Smooth muscle cell (in vitro differentiated cells): ENCODE measurements at regions not wholly inside any gene's neighbourhood (a gene's known extent, or its start where the extent isn't known, plus 50 kb on each side); places are given as distances from the start of the nearest gene placed in this dataset.

Experiments used
- DNase-seq: peaks from one replicate; lab custom pipeline; 2025; ENCODE audit not compliant: unreplicated experiment; lab: John Stamatoyannopoulos, UW
- H2AFZ ChIP-seq: fragments of 200-600 bp; sonication (generic); 2 replicates; pipeline ENCODE4 v1.6.0; 2016; ENCODE audit warnings: antibody characterized with exemption, low read depth, mild to moderate bottlenecking
- H3F3A ChIP-seq: fragments of 200-600 bp; sonication (generic); 2 replicates; pipeline ENCODE4 v1.6.0; 2017; ENCODE audit warnings: antibody characterized with exemption, low read depth
- H3K27ac ChIP-seq: fragments of 200-600 bp; sonication (generic); 2 replicates; pipeline ENCODE4 v1.5.1; 2016; ENCODE audit warnings: low read depth, mild to moderate bottlenecking
- H3K27me3 ChIP-seq: fragments of 200-600 bp; sonication (generic); 2 replicates; pipeline ENCODE4 v1.6.1; 2016; ENCODE audit warnings: low read depth, mild to moderate bottlenecking
- H3K36me3 ChIP-seq: fragments of 200-600 bp; sonication (generic); 2 replicates; pipeline ENCODE4 v1.5.1; 2016; ENCODE audit warnings: low read depth
- H3K4me1 ChIP-seq: fragments of 200-600 bp; sonication (generic); 2 replicates; pipeline ENCODE4 v1.5.1; 2016; ENCODE audit warnings: low read depth
- H3K4me2 ChIP-seq: fragments of 200-600 bp; sonication (generic); 2 replicates; pipeline ENCODE4 v1.6.0; 2016; ENCODE audit warnings: mild to moderate bottlenecking
- H3K4me3 ChIP-seq: fragments of 200-600 bp; sonication (generic); 2 replicates; pipeline ENCODE4 v1.5.1; 2016; ENCODE audit warnings: mild to moderate bottlenecking
- H3K79me2 ChIP-seq: fragments of 200-600 bp; sonication (generic); 2 replicates; pipeline ENCODE4 v1.6.0; 2016; ENCODE audit warnings: low read depth, mild to moderate bottlenecking
- H3K9ac ChIP-seq: fragments of 200-600 bp; sonication (generic); 2 replicates; pipeline ENCODE4 v1.6.0; 2016; ENCODE audit warnings: low read depth
- H3K9me3 ChIP-seq: fragments of 200-600 bp; sonication (generic); replicated peaks from 2 replicates; pipeline ENCODE4 v1.5.1; 2016; ENCODE audit warnings: low read depth
- H4K20me1 ChIP-seq: fragments of 200-600 bp; sonication (generic); 2 replicates; pipeline ENCODE4 v1.6.0; 2016; ENCODE audit warnings: low read depth
- WGBS: methylation state at CpG from one replicate; pipeline ENCODE4 v1.1.7; 2016; ENCODE audit warnings: low lambda C conversion rate; 5-methylcytosine and 5-hydroxymethylcytosine counted together
- TF ChIP-seq, protein P1 (sequence below): fragments of 200-600 bp; sonication (generic); IDR thresholded peaks from 2 replicates; pipeline ENCODE4 v1.5.1; 2017; ENCODE audit warnings: borderline replicate concordance, mild to moderate bottlenecking, antibody characterized with exemption; ENCODE audit not compliant: insufficient read depth, poor library complexity, severe bottlenecking

DNA sequence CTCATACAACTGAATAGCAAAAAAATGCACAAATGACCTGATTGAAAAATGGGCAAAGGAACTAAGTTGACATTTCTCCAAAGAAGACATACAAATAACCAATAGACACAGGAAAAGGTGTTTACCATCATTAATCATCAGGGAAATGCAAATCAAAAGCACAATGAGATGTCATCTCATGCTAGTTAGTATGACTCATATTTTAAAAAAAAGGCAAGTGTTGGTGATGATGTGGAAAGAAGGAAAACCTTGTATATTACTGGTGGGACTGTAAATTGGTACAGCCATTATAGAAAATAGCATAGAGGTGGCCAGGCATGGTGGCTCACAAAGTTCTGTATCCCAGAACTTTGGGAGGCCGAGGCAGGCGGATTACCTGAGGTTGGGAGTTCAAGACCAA lies 232.5 kb upstream of the ZFHX3 start:
- no peaks in the 10 kb centered on the region for H4K20me1 ChIP-seq
- 95% methylated on average over 2 of the region's 2 CpGs for WGBS
- TF ChIP-seq, protein P1, sequence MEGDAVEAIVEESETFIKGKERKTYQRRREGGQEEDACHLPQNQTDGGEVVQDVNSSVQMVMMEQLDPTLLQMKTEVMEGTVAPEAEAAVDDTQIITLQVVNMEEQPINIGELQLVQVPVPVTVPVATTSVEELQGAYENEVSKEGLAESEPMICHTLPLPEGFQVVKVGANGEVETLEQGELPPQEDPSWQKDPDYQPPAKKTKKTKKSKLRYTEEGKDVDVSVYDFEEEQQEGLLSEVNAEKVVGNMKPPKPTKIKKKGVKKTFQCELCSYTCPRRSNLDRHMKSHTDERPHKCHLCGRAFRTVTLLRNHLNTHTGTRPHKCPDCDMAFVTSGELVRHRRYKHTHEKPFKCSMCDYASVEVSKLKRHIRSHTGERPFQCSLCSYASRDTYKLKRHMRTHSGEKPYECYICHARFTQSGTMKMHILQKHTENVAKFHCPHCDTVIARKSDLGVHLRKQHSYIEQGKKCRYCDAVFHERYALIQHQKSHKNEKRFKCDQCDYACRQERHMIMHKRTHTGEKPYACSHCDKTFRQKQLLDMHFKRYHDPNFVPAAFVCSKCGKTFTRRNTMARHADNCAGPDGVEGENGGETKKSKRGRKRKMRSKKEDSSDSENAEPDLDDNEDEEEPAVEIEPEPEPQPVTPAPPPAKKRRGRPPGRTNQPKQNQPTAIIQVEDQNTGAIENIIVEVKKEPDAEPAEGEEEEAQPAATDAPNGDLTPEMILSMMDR = no peak

DNA sequence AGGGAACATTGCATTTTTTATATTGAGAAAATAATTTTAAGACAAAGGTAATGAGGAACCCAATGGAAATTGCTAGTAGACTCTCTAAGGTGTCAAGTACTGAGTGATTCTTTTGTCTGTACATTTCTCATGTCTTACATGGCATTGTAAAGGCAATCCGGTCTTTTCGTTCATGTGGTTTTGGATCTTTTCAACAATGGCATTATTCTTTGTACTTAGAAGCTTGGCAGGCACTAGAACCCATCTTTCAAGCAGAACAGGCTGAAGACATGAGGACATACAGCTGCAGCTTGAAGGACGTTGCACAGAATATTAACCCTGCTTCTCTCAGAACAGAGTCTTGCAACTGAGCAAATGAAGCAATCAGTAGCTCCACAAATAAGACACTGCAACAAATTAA lies 231.5 kb upstream of the ZFHX3 start:
- no peaks in the 10 kb centered on the region for H3K9me3 ChIP-seq

More for the DNA sequence above, 232.5 kb upstream of the ZFHX3 start:
- Histone ChIP-seq H2AFZ (no peak overlapping the region), H3K4me1 (no peaks in the 10 kb centered on the region), H3K4me2 (no peak overlapping the region), H3K27ac (no peak overlapping the region), H3F3A (no peaks in the 10 kb centered on the region), H3K36me3 (no peaks in the 10 kb centered on the region), H3K9me3 (no peaks in the 10 kb centered on the region), H3K27me3 (no peaks in the 10 kb centered on the region), H3K4me3 (no peak overlapping the region), H3K9ac (no peak overlapping the region), H3K79me2 (no peaks in the 10 kb centered on the region)
- no peak for DNase-seq

DNA sequence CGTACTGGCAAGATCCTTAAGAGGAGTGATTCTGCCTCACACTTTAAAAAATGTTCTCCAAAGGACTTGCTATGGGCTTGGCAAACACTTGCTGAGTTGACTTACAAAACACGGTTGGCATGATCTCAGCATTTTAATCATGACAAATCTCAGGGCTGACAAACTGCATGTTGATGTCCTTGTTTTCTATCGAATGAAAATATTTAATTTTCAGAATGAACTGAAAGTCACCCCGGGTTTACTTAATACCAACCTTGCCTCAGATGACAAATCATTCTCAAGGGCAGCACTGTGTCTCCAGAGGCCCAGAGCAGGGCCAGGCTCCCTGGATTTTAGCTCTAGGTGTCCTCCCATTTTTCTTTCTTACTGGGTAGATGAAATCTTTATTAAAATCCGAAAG lies 229.1 kb upstream of the ZFHX3 start:
- Histone ChIP-seq H3K27ac (no peak overlapping the region), H3K9me3 (no peaks in the 10 kb centered on the region), H4K20me1 (no peaks in the 10 kb centered on the region), H3K4me1 (no peaks in the 10 kb centered on the region), H3K4me3 (no peak overlapping the region), H3K36me3 (no peaks in the 10 kb centered on the region), H3F3A (no peaks in the 10 kb centered on the region), H3K27me3 (no peaks in the 10 kb centered on the region), H3K4me2 (no peak overlapping the region), H2AFZ (no peak overlapping the region), H3K9ac (no peak overlapping the region), H3K79me2 (no peaks in the 10 kb centered on the region)
- TF ChIP-seq, protein P1 = no peak
- DNase-seq = no peak
- WGBS = 89% methylated on average over 5 of the region's 5 CpGs

More for the DNA sequence above, 231.5 kb upstream of the ZFHX3 start:
- no peak overlapping the region for H3K9ac ChIP-seq
- H3F3A ChIP-seq = no peaks in the 10 kb centered on the region
- no peak overlapping the region for H3K4me3 ChIP-seq
- no peak overlapping the region for H3K27ac ChIP-seq
- H2AFZ ChIP-seq = no peak overlapping the region
- no peaks in the 10 kb centered on the region for H3K79me2 ChIP-seq
- no peak for DNase-seq
- H3K4me2 ChIP-seq = no peak overlapping the region
- 81% methylated on average over 3 of the region's 3 CpGs for WGBS
- H3K36me3 ChIP-seq = no peaks in the 10 kb centered on the region
- H3K27me3 ChIP-seq = no peaks in the 10 kb centered on the region
- TF ChIP-seq, protein P1 = no peak
- no peaks in the 10 kb centered on the region for H3K4me1 ChIP-seq
- H4K20me1 ChIP-seq = no peaks in the 10 kb centered on the region

DNA sequence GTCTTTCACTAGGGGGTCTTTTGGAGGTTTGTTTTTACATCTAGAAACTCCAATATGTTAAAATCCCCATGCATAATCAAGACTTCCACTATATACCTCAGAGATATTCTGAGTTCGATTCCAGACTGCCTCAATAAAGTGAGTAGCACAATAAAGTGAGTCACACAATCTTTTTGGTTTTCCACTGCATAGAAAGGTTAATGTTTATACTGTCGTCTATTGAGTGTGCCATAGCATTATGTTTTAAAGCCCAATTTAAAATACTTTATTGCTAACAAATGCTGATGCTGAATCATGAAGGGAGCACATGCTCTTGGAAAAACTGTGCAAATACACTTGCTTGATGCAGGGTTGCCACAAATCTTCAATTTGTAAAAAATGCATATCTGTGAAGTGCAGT lies 227.5 kb upstream of the ZFHX3 start:
- Histone ChIP-seq H2AFZ (no peak overlapping the region), H3K27me3 (no peaks in the 10 kb centered on the region), H3K4me2 (no peak overlapping the region), H3K27ac (no peak overlapping the region), H3K9ac (no peak overlapping the region), H3K4me1 (no peaks in the 10 kb centered on the region), H3K4me3 (no peak overlapping the region), H3K9me3 (no peaks in the 10 kb centered on the region), H3F3A (no peaks in the 10 kb centered on the region), H3K36me3 (no peaks in the 10 kb centered on the region), H4K20me1 (no peaks in the 10 kb centered on the region), H3K79me2 (no peaks in the 10 kb centered on the region)
- no peak for DNase-seq
- TF ChIP-seq, protein P1 = no peak
- WGBS = 78% methylated on average over 2 of the region's 2 CpGs
